Ishikawa (cell line): ENCODE measurements at regions not wholly inside any gene's neighbourhood (a gene's known extent, or its start where the extent isn't known, plus 50 kb on each side); places are given as distances from the start of the nearest gene placed in this dataset.

ENCODE experiments used
- EGR1 ChIP-seq: IDR thresholded peaks from 2 replicates; pipeline ENCODE4 v1.6.1; 2012
- FOXM1 ChIP-seq: IDR thresholded peaks from 2 replicates; pipeline ENCODE4 v1.6.1; 2012; ENCODE audit warnings: low read depth, borderline replicate concordance
- TAF1 ChIP-seq: IDR thresholded peaks from 2 replicates; pipeline ENCODE4 v1.6.1; 2012; ENCODE audit warnings: low read depth, mild to moderate bottlenecking
- TEAD4 ChIP-seq: IDR thresholded peaks from 2 replicates; pipeline ENCODE4 v1.6.1; 2012
- YY1 ChIP-seq: IDR thresholded peaks from 2 replicates; pipeline ENCODE4 v1.6.1; 2012; ENCODE audit warnings: low read depth
- TF ChIP-seq, protein P1 (sequence below): IDR thresholded peaks from 2 replicates; pipeline ENCODE4 v1.6.1; 2012

DNA sequence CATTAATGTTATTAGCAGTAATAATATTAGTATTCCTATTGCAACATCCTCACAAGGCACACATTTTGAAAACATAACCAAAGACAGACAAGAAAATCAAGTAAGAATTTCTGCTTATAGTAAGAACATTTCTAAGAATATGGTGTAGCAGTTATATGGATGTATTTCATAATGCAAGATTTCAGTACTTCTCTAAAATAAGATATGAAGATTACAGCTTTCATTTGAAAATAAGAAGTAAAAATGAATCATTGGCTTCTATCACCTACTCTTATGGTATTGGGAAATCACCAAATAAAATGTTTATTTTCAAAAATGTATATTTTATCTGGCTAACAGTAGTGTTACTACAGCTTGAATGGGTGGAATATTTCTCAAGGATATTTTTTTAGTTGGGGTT is 103.8 kb upstream of the USP25 start:
- TF ChIP-seq TAF1 = no peak
- TF ChIP-seq YY1 = no peak
- TF ChIP-seq FOXM1 = no peak
- TF ChIP-seq, protein P1, sequence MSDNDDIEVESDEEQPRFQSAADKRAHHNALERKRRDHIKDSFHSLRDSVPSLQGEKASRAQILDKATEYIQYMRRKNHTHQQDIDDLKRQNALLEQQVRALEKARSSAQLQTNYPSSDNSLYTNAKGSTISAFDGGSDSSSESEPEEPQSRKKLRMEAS = no peak
- TF ChIP-seq EGR1 = no peak
- no peak for TF ChIP-seq TEAD4
